ENCODE measurements at regions not wholly inside any gene's neighbourhood (a gene's known extent, or its start where the extent isn't known, plus 50 kb on each side); places are given as distances from the start of the nearest gene placed in this dataset.

GRCh38 chr15:62550106-62550505 lies 385.0 kb upstream of the C2CD4B start:
- no peak for TF ChIP-seq GABPB1 (CRISPR knock-in tag; IDR thresholded peaks at IDR 0.05)
- no peak for TF ChIP-seq CTCF (IDR thresholded peaks at IDR 0.05)
- no peak for TF ChIP-seq ZNF121 (CRISPR knock-in tag; IDR thresholded peaks at IDR 0.05)
- TF ChIP-seq ATF3 (CRISPR knock-in tag; conservative IDR thresholded peaks at IDR 0.05) = no peak
